CD4-positive, alpha-beta T cell treated with Interleukin-21 for 1 hour (primary cell): ENCODE measurements at regions not wholly inside any gene's neighbourhood (a gene's known extent, or its start where the extent isn't known, plus 50 kb on each side); places are given as distances from the start of the nearest gene placed in this dataset.
A peak's percentile ranks its signal among the peaks of the same experiment; 100 is the strongest.
"Not testable (repeated sequence)": the region's sequence is repeated elsewhere in the genome, so short reads cannot be mapped to it uniquely, and the experiment has no call there.

ENCODE experiments used
- DNase-seq: peaks from one replicate; pipeline ENCODE4 v3.0.0-alpha.2; 2020

DNA sequence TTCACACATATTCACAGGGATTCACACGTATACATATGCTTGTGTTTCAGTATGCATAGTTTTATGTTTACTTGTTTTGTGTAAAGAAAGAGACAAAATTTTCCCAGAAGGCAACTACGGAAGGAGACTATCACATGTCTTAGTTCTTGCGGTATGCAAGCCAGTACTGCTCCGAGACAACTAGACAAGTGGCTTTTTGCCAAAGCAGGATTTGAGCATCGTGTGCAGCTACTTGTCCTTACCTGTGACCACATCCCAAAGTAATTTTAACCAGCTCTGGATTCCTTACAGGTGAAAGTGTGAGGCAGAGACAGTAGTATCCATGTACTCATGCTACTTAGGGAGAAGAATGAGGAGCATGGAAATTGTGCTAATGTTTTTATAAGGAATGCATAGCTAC, 591.4 kb upstream of the NR2F2 start:
- DNase-seq, result no peak

DNA sequence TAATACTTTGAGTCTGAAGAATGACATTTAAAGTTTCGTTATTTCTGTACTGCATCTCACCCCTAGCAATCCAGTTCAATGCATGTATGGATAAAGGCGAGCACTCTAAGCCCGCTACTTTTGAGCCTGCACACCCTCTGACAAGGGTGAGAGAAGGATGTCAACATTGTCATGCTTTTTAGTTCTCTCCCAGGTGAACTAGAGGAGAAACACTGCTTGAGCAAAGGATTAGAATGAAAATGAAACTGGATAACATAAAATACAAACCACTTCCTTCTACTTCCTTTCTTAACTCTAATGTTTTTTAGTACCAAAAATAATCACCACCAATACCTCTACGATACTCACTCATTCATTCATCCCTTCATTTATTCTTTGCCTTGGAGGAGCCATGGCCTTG, 588.7 kb upstream of the NR2F2 start:
- no peak for DNase-seq

DNA sequence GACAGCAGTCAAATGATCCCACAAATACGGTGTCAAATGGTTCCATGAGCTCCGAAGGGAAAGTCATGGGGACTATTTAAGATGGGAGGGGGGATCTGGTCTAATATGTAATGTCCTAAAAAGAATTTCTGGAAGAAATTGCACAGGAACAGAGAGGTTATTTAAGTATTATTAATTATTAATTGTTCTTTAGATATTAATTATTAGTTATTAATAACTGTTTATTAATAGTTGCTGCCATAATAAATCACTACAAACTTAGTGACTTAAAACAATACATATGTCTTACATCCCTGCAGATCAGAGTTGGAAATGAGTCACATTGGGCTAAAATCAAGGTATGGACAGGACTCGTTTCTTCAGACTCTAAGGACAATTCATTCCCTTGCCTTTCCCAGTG, 588.2 kb upstream of the NR2F2 start:
- no peak for DNase-seq

DNA sequence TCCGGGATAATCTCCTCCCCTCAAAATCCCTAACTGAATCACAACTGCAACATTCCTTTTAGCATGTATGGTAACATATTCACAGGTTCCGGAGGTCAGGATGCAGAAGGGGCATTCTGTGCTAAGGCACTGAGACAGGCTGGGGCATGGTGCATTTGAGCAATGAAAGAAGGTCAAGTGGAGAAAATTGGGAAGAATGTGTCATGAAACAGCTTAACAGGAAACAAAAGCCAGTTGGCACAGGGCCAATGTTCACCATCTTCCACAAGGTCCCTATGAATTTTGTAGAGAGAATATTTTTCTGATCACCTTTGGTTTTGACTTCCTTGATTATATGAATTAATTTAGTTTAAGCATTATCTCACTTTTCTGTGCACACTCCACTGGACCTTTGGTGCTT, 587.7 kb upstream of the NR2F2 start:
- no peak for DNase-seq

DNA sequence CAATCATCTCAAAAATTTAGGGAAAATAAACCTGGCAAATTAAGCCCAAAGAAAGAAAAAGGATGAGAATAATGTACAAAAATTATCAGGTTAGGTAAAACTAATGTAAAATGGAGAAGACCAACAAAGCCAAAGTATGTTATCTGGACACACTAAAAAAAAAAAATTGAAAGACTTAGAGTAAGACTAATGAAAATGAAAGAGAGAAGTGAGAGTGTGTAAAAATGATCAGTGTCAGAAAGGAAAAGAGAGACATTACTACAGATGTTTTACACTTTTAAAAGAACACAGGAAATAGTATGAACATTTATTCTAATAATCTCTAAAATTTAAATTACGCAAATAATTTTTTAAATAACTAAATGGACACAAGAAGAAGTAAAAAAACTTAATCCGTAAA, 573.3 kb upstream of the NR2F2 start:
- no peak for DNase-seq

DNA sequence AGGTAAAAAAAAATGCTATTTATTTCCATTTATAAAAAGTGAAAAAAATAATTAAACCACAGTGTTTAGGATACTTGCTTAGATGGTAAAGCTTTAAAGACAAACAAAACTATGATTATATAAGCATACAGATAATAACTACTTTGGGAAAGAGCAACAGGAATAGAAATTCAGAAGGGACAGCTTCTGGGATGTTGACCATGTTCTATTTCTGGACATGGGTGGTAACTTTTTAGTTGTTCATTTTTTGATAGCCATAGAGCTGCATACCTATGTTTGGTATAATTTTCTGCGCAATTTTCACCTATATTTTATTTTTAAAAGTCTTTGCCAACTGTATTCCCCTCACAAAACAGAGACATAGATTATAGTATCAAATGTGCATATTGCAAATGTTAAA, 572.0 kb upstream of the NR2F2 start:
- no peak for DNase-seq

DNA sequence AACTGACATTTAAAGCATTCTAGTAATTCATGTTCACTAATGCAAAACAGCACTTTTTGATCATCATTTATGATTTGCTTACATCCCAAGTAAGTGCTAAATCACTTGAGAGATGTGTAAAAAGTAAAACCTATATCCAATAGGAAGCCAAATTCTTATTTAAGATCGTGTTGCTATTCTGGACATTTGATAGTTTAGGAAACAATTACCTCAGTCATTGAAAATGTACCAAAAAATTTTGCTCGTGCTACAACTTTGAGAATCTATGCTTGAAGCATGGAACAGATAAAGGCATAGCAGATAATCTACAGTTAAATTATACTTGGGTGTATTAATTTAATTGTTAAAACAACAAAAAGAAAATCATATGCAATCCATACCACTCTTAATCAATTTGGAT, 571.6 kb upstream of the NR2F2 start:
- DNase-seq, result no peak

DNA sequence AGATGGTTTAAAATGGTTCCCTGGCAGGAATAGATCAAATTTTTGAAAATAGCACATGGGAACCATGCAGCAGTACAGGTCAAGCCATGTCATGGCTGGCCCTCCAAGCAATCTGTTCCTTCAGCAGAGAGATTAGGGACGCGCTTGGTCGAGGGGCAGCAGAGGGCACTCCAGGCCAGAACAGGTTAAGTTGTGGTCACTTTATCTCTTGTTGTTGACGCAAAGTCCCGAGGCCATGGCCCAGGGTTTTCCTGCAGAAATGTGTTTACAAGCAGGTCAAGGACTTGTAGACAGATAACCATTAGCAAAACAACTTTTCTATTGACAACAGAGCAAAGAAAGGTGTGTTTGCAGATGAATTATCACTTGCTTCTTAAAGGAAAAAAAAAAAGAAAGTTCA, 570.0 kb upstream of the NR2F2 start:
- DNase-seq, result peak; percentile 5

DNA sequence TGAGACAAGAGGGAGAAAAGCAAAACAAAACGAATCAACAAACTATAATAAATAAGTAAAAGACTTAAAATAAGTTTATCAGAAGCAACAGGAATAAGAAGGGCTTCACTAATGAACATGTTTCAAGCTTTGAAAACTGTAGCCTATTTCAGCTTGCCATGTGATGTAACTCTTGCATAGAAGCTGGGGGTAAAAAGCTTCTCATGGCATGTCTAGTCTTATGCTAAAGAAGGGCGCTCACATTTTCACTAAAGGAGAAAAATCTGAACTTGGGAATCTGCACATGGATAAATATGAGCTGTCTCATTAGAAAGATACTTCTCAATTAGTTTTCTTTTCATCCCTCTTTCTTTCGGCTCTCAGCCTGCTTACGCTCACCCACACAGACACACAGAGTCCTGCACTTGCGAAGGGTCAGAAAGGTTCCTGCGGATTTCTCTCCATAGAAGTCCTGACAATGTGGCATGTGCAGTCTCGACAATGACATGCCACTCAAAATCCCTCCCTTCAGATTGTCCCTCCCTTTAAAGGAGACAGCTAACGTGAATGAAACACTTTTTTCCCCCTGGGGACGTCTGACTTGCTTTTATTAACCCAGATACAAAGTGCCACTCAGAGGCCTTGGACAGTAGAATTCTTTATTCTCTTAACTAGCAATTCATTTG, 568.9 kb upstream of the NR2F2 start:
- DNase-seq, result no peak

DNA sequence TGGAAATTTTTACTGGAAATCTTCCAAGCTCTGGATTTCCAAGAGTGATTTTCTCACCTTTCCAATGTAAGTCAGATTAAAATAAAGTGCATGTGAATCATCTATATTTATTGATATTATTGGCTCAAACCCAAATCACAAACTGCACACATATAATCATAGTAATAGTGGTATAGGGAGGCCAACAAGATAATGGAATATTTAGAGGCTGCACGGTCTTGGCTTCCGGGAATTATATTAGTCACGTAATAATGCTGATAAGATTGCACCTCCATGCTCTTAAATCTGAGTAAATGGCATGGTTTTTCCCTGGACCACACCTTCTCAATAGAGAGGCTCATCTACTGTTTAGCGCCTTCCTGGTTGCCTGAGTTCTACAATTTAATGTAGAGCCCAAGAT, 567.1 kb upstream of the NR2F2 start:
- DNase-seq, result no peak

DNA sequence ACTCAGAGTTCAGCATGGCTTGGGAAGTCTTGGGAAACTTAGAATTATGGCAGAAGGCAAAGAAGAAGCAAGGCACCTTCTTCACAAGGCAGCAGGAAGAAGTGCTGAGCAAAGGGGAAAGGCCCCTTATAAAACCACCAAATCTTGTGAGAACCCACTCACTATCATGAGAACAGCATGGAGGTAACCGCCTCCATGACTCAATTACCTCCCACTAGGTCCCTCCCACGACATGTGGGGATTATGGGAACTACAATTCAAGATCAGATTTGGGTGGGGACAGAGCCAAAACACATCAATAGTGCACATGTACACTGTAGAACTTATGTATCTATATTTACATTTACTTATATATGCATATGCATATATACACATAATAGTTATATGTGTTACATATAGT, 565.3 kb upstream of the NR2F2 start:
- no peak for DNase-seq

DNA sequence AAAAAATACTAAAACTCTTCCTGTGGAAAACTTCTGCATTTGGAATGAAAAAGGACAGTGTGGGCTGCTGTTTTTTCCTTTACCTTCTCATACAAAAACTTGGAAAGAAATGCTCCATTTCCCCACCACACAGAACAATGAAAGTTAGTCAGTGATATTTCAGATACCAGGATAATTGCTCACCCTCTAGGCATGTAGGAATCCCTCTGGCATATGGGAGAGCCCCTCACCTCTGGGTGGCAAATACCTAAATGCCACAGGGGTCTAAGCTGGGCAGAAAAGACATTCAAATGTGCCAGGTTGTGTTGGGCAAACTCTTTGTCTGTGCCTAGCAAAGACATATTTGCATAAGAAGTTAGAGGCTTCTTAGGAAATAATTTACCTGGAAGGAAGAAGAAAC, 560.3 kb upstream of the NR2F2 start:
- DNase-seq, result no peak

DNA sequence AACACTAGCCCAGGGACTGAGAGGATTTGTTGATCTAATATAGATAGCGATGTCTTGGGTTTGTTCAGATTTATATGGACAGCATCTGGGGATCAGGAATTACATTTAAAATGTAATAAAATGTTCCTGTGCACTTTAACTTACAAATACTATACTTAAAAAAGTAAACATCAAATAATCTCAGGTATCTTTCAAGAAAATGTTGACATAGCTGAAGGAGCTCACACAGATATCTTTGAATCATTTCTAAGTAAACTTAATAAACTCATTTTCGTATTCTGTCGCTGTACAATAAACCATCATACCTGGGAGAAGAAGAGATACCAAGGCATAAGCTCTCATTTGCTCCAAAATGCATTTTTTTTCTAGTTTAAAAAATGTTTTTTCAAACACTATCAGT, 557.5 kb upstream of the NR2F2 start:
- no peak for DNase-seq

DNA sequence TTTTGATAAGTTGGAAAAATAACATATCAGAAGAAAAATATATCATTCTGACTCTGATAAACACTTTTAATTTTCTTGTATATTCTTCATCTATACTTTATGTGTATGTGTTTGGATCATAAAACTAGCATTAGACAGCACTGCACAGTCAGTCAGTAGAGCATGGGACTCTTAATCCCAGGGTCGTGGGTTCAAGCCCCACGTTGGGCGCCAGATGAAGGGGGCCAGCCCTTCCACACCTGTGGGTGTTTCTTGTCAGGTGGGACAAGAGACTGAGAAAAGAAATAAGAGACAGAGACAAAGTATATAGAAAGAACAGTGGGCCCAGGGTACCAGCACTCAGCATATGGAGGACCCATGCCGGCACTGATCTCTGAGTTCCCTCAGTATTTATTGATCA, 546.0 kb upstream of the NR2F2 start:
- no peak for DNase-seq

DNA sequence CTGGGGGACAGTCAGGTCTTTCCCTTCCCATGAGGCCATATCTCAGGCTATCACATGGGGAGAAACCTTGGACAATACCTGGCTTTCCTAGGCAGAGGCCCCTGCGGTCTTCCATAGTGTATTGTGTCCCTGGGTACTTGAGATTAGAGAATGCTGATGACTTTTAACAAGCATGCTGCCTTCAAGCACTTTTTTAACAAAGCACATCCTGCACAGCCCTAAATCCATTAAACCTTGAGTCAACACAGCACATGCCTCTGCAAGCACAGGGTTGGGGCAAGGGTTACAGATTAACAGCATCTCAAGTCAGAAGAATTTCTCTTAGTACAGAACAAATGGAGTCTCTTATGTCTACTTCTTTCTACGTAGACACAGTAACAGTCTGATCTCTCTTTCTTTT, 545.2 kb upstream of the NR2F2 start:
- not testable (repeated sequence) for DNase-seq

DNA sequence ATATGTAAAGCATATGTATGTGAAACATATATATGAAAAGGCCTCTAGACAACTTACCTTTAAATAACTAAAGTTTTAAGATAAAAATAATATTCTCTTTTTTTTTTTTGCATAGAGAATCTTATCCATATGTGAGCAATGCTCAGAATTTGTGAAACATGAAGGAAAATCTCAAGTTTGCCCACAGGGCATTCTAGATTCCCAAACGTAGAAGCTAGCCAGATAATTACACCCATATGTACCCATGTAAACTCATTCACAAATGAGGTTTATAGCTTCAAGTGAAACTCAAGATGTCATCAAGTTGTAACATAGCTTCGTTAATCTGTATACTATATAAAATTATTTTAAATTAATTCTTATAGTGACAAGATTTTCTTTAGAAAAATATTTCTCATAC, 537.3 kb upstream of the NR2F2 start:
- DNase-seq, result no peak

DNA sequence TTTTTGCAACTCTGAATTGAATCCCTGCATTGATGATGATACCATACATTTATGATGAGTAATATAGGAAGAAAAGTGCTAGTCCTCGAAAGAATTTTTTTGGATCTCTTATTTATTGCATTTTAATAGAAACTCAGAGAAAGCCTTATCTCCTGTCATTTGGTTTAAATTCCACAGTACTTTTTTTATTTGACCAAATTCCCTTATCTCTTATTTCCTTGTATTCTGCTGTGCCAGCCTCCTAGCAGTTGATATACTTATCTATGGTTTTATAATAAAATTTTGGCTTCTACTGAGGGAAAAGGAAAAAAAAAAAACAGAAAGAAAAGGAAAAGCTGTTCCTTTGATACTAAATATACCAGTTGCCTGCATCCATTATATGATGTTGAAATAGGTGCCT, 535.1 kb upstream of the NR2F2 start:
- no peak for DNase-seq

DNA sequence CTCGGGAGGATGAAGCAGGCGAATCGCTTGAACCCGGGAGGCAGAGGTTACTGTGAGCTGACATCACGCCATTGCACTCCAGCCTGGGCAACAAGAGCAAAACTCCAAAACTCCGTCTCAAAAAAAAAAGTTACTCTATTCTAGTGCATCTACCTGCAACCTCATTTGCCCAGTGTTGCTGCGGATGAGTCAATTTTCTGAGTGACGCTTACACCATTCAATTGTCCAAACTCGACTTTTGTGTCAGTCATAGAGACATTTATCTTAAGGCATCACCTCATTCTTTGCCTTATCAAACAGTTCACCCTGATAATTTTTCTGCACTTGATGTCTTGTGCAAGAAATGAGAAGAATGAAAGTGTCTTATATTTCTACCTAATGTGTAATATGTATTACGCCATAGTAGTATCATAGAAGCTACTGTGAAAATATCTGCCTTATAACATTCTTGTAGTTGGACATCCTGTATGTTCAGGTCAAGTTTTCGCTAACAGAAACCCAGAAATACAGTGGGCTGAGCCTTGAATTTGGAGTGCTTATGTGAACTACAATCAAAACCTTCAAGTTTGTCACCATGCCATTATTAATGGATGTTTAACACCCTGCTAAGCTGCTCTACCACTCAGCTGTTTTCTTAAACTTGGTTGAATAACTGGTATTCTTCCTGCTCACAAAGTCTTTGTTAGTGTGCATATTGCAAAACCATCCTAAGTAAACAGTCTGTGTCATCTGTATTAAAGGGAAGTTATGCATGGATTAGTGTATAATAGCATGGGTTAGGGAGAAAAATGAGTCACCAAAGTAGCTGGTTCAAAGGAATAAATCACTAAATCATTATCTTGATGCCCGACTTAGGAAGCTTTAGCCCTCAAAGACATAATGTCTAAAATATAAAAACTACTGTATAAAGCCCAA, 531.0 kb upstream of the NR2F2 start:
- DNase-seq, result no peak

DNA sequence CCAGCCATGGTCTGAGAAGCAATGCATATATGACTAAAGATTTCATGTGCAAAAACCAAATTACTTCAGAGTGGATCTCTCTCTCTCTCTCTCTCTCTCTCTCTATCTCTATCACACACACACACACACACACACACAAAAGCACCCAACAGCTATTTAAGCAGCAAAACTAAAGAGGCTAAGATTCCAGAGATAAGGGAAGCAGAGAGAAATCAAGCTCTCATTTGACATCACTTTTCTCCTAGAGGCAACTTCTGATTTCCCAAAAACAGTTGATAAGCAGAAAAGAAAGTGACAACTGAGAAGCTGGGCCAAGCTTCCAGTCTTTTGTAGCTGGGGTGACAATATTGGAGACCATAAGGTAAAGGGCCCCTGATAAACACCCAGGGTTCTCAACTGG, 526.0 kb upstream of the NR2F2 start:
- DNase-seq, result no peak

DNA sequence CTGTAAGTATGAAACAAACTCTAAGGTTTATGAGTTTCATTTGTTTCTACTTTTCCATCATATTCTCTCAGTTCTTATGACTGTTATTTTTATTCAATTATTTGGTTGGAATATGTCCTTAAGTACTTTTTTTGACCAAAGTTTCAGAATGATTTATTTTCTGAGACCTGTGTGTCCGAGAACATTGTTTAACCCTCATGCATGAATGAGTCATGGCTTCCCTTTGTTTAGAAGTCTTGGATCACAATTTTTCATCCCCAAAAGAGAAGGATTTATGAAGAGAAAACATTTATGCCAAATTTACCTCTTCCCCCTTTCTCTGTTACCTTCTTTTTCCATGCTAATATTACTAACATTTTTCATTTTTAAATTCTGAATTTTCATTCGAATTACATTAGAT, 518.0 kb upstream of the NR2F2 start:
- no peak for DNase-seq

DNA sequence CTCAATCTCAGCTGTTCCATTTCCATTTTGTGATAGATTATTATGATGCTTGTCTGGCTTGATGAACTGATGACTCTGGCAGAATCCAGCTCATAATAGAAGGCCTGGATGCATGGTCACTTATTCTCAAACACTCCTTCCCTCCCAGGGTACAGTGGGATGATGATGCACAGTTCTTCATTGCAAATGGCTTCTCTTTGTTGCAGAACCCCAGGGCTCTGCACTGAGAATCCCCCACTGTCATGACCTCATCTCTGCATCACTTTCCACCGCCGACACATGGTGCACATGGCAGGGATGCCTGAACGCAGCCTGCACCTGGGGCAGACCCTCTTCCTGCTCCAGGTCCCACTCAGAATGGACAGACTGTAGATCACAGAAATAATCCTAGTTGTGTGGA, 515.6 kb upstream of the NR2F2 start:
- DNase-seq, result no peak

DNA sequence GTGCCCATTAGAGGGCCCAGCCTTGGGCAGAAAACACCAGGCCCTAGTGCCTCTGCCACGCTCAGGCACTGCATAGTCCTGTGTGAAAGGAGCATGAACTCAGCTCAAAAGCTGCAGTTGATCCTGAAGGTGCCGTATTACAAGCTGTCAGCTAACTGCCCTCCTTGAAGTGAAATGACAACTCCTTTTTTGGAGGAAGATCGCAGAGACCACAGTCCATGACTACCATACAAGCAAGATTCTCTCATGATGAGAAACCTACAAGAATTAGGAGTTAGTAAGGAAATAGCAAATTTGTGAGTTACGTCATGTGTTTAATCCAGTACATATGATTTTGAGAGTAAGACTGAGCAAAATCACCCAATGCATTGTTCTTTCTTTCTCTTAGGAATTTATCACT, 513.9 kb upstream of the NR2F2 start:
- no peak for DNase-seq

DNA sequence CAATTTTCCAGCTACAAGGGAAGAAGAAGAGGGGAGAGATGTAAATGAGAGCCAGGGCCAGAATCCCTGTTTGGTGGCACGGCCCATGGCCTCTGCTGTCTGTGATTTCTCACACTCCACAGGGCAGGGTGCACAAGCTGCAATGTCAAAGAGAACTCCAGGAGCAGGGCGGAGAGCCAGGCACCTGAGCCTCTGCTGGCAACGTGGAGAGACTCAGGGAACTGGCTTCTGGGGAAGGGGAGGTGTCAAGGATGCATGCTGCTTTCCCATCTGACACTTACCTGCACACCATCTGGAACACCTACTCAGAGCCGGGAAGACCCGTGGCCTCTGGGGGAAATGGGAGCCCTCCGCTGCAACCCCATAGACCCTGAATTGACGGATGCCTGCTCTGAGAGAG, 507.5 kb upstream of the NR2F2 start:
- DNase-seq, result no peak

DNA sequence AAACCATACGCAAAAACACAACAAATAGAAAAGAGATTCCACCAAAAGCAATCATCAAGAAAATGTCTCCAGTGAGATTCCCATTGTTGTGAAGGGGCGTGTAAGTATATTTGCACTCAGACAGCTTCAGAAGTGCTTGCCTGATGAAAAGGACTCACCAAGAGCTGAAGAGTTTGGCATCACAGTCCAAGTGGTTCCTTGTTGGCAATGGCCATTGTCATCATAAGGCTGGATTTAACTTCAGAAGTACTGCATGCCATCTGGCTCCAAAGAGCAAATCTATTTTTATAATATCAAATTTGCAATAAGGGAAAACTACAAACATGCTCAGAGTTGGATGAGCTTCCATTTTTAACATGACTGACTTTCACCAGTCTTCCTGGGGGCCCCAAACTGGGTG, 505.3 kb upstream of the NR2F2 start:
- no peak for DNase-seq
